Right lung (tissue), 2 donors: ENCODE measurements at regions not wholly inside any gene's neighbourhood (a gene's known extent, or its start where the extent isn't known, plus 50 kb on each side); places are given as distances from the start of the nearest gene placed in this dataset.
A peak's percentile ranks its signal among the peaks of the same experiment; 100 is the strongest.
"Not testable (repeated sequence)": the region's sequence is repeated elsewhere in the genome, so short reads cannot be mapped to it uniquely, and the experiment has no call there.

Source experiments
- DNase-seq, 2 donors: peaks; one replicate each; pipeline ENCODE4 v3.0.0-alpha.2; 2013

DNA sequence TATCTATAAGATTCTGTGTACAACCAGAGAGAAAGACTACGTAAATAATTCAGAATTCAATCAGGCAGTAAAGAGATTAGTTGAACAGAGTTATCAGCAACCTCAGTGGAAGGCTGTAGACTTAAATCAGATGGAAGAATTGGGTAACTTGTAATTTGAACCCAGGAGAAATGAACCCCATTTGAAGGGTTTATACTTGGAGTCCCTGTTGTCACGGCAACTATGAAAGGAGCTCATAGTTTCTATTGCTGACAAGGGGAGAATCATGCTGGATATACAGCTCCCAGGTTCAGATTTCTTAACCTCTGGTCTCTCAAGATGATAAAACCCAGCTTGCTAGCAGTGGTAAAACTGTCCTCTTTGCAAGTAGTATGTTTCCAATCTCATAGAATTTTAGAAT is 54.4 kb upstream of the BMP4 start:
- no peak for DNase-seq

DNA sequence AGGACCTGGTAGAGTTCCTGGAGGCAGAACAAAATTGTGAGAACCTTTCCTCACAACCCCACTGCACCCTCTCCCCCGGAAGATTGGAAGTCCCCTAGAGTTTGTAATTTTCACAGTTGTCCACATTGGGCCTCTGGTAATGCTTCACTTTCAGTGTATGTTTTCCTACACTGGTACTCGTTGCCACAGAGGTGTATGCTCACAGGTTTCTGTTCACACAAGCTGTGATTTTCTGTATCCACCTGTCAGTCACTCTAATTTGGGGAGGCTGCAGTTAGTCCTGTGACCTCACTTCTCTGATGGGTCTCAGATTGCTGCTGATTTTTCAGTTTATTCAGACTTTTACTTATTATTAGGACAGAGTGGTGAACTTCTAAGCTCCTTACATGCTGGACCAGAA is 66.4 kb upstream of the BMP4 start:
- no peak for DNase-seq

DNA sequence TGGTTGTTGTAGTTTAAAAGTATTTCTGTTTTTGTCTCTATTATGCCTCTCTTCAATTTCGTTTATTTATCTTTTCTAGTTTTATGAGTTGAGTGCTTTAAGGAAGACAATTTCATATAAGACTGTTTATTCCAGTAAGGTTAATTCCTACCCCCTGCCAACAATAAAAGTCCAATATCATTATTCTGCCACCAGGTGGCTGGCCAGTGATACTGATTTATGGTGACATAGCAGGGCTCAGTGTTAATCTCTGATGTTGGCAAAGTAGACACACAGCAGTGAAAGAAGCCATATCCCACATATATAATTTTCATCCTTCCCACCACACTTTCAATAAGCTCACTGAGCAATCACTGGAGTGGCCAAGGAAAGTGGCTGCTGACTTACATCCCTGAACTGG is 69.0 kb upstream of the BMP4 start:
- no peak for DNase-seq

- no peak for DNase-seq
These were observed 70.0 kb upstream of the BMP4 start for GRCh38 chr14:54026671-54027070.

DNA sequence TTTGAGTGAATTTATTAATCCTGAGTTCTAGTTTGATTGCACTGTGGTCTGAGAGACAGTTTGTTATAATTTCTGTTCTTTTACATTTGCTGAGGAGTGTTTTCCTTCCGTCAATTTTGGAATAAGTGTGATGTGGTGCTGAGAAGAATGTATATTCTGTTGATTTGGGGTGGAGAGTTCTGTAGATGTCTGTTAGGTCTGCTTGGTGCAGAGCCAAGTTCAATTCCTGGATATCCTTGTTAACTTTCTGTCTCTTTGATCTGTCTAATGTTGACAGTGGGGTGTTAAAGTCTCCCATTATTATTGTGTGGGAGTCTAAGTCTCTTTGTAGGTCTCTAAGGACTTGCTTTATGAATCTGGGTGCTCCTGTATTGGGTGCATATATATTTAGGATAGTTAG is 74.4 kb upstream of the BMP4 start:
- not testable (repeated sequence) for DNase-seq

DNA sequence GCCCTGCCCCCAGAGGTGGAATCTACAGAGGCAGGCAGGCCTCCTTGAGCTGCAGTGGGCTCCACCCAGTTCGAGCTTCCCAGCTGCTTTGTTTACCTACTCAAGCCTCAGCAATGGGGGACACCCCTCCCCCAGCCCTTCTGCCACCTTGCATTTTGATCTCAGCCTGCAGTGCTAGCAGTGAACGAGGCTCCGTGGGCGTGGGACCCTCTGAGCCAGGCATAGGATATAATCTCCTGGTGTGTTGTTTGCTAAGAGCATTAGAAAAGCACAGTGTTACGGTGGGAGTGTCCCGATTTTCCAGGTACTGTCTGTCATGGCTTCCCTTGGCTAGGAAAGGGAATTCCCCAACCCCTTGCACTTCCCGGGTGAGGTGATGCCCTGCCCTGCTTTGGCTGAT is 76.7 kb upstream of the BMP4 start:
- DNase-seq: not testable (repeated sequence)

DNA sequence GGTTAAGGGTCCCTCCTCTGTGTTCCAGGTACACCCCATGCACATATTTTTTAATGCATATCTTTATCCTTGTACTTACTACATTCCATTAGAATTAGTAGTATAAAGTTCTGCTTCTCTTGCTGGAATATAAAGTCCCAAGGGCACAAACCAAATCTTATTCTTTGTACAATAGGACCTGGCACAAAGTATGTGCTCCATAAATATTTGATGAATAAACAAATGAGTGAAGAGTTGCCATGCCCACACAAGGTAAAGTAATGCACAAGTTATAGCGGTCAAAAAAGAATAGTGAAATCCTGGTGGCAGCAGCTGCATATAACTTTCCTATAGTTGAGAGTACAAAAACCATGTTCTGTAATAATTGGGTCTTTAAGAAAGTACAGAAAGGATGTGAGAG is 82.1 kb upstream of the BMP4 start:
- no peak for DNase-seq

DNA sequence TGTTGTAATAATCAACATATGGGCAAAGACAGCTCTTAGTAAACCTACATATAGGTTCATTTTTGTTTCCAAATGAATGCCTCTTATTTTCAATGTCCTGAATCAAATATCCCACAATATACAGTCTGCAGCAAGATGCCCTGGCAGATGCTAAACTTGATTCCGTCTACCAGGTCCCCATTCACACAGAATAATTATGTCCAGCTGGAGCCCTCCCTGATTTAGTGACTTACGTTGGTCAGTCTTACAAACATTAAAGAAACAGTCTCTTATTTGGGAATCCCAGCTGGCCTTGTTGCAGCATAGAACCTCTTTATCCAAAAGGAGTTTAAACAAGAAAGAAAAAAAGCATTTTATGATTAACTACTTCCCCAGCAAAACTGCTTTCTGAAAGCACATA is 82.7 kb upstream of the BMP4 start:
- DNase-seq: no peak

DNA sequence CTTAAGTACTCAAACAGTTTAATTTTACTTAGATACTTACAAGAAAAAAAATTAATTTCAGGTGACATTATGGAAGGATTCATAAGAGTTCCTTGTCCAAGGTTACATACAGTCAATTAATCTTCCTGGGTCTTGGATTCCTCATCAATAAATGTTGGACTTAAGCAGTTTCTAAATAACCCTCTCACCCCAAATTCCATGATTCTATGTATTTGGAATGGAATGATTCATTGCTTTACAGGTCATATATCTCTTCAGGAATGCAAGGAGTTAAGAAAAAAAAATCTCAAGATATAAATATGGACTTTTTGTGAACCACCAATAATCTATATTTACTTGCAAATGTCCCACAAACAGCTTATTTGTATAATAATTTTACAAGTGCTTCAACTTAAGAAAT is 84.2 kb upstream of the BMP4 start:
- DNase-seq: no peak

DNA sequence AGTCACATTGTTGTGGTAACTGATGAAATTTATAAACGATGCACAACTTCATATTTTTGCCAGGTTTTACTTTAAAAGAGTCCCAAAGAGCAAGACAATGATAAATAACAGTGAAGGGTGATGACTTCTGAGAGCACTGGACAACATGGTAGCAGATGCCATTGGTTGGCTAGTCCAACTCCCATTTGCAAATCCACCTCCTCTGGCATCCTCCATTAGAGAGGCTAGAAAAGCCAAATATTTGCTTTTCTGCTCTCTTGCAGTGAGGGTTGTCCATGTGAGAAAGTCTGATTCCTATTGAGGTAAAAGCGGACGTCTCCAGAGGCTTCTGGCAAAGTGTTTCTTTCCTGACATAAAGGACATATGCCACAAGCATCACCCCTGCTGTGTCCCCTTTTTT is 89.6 kb upstream of the BMP4 start:
- no peak for DNase-seq

- no peak for DNase-seq
These were observed 91.2 kb upstream of the BMP4 start for GRCh38 chr14:54047645-54048308.

- no peak for DNase-seq
These were observed 91.7 kb upstream of the BMP4 start for GRCh38 chr14:54048311-54048710.

GRCh38 chr14:54048736-54049135 is 92.1 kb upstream of the BMP4 start:
- no peak for DNase-seq

DNA sequence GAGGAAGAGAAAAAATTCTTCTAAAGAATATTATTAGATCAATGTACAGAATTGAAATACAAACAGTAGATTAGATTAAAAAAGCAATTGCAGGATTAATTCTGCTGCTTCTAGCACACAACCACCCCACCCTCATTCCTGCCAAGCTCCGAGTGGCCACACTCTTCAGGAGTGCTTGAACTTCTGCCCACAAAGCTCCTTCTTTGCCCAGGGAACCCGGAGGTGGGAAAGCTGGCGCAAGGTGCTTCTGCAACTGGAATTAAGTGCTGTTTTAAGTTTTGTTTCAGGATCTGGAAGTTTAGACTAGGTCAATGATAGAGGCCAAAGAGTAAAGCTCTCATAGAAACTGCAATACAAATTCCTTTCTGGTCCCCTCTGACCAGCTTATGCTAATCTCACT is 94.1 kb upstream of the BMP4 start:
- DNase-seq: no peak

- DNase-seq: peak in 1 of 2 donors; percentile 40
These were observed 96.2 kb upstream of the BMP4 start for GRCh38 chr14:54052696-54053385.

GRCh38 chr14:54053386-54053745 is 96.7 kb upstream of the BMP4 start:
- no peak for DNase-seq

- DNase-seq: no peak
These were observed 101.9 kb upstream of the BMP4 start for GRCh38 chr14:54058505-54058904.

DNA sequence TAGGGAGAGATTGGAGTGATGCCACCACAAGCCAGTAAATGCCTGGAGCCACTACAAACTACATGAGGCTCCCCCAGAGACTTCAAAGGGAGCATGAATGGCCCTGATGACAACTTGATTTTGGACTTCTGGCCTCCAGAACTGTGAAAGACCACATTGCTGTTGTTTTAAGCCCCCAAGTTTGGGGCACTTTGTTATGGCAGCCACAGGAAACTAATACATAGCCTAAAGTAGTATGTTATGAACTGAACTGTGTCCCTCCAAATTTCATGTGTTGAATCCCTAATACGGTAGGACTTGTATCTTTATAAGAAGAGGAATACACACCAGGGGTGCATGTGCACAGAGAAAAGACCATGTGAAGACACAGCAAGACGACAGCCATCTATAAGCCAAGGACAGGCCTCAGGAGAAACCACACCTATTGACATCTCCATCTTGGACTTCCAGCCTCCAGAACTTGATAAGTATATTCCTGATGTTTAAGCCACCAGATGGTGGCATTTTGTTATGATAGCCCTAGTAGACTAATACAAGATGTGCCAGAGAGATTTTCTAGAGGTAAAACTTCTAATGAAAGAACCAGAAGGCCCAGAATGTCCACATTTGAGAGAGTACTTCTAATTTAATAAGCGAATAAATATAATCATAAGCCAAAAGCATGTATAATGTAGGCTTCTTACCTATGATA is 127.1 kb upstream of the BMP4 start:
- DNase-seq: no peak

GRCh38 chr14:54085232-54085761 is 128.7 kb upstream of the BMP4 start:
- no peak for DNase-seq

- no peak for DNase-seq
These were observed 129.2 kb upstream of the BMP4 start for GRCh38 chr14:54085841-54086240.

GRCh38 chr14:54086767-54087166 is 130.1 kb upstream of the BMP4 start:
- DNase-seq: peak; percentile 38 to 39

- DNase-seq: no peak
These were observed 130.8 kb upstream of the BMP4 start for GRCh38 chr14:54087376-54087775.

GRCh38 chr14:54088271-54088670 is 131.6 kb upstream of the BMP4 start:
- DNase-seq: no peak
